WTC11 (cell line): ENCODE measurements at regions not wholly inside any gene's neighbourhood (a gene's known extent, or its start where the extent isn't known, plus 50 kb on each side); places are given as distances from the start of the nearest gene placed in this dataset.

Source experiments
- ARID4B ChIP-seq: sonication (generic); formaldehyde crosslinking; IDR thresholded peaks from 2 replicates; pipeline ENCODE4 v1.8.0; 2023; ENCODE audit warnings: missing genetic modification reagents, mild to moderate bottlenecking, borderline replicate concordance
- CTCF ChIP-seq: fragments of 200-600 bp; IDR thresholded peaks from 2 replicates; pipeline ENCODE4 v1.8.0; 2022; ENCODE audit warnings: antibody characterized with exemption

GRCh38 chr3:16109929-16110328, 64.6 kb upstream of the GALNT15 start:
- TF ChIP-seq CTCF (no peak), ARID4B (CRISPR knock-in tag) (no peak)
